ENCODE measurements at regions not wholly inside any gene's neighbourhood (a gene's known extent, or its start where the extent isn't known, plus 50 kb on each side); places are given as distances from the start of the nearest gene placed in this dataset.
"Not testable (repeated sequence)": the region's sequence is repeated elsewhere in the genome, so short reads cannot be mapped to it uniquely, and the experiment has no call there.

DNA sequence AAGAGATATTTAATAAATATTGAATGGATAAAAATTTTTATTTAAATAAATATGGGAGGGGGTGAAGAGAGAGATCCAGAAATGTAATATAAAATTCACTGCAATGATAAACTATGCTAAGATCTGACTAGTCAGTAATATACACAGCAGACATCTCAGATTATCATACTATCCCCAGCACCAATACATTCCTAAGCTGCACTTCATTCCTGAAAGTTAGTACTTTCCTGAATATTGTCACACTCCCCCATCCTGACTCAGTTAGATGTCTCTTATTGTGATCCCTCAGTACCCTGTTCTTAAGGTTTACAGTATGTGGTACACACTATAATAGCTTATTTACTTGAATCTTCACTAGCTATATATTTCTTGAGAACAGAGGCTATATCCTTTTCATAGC lies 88.3 kb upstream of the KCNQ5 start:
- no peak for DNase-seq (ENCODE audit: low spot score)

DNA sequence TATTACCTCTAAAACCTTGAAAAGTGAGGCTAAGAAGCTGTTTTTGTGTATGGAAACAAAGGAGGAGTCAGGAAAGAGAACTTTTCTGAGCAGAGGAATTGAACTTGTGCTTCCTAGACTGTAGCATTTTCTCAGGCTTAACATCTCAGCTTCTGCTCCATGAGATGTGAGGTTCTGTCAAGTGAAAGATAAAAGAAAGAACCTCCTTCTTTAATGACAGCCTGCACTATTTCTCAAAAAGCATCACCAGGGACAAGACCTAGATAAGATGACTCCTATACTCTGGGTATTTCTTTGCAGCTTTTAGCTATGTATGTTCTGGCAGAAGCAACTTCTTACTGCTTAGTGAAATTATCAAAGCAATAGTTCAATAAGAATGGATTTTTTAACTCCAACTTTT lies 87.6 kb upstream of the KCNQ5 start:
- no peak for DNase-seq (ENCODE audit: low spot score)

DNA sequence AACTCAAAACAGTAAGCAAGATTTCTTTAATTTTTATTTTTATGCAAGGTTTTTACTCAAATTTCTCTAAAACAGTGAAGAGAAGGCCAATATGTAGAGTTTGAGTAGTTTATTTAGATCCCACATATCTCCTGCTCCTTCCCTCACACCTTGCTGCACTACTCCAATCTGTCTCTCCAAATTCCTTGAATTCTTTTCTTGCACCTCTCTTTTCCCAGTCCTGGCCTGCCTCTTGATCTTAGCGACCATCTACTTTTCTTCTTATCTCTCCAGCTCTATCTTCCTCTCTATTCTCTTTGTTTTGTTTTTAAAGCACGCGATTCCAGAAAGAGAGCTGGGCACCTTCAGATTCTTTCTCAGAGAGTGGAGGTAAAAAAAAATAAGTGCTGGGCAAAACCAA lies 86.7 kb upstream of the KCNQ5 start:
- no peak for DNase-seq (ENCODE audit: low spot score)

DNA sequence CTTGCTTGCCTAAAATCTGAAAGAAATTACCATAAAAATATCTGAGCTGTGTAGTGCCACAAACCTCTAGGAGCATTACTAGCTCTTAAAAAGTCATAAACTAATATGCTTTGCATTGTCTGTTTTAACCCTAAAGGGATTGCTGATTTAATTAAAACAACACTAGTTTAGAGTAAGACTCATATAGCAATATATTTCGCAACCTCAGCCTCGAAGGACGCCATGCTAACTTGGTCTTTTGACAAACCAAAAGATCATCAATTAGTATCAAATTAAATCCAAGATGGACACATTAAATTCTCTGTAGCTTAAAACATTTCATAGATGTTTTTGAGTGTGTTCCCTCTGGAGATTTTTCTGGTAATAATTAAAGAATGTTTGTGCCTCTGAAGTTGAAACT lies 74.8 kb upstream of the KCNQ5 start:
- DNase-seq (ENCODE audit: low spot score), result no peak

DNA sequence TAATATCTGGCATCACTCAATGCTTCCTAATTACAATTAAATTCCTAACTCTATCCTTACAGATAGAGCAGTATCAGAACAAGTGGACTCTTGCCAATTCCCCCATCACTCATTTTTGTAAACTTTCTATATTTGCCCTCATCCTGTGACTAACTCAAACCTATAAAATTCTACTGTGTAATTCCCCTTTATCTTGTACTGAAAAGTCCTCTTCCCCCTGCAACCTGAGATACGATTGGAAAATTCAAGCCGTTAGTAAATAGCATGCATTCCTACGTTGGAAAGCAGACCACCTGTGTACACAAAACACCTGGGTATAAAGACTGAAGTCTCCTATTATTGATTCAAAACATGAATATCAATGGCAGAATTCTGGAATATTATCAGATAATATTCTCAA lies 70.4 kb upstream of the KCNQ5 start:
- no peak for DNase-seq (ENCODE audit: low spot score)

DNA sequence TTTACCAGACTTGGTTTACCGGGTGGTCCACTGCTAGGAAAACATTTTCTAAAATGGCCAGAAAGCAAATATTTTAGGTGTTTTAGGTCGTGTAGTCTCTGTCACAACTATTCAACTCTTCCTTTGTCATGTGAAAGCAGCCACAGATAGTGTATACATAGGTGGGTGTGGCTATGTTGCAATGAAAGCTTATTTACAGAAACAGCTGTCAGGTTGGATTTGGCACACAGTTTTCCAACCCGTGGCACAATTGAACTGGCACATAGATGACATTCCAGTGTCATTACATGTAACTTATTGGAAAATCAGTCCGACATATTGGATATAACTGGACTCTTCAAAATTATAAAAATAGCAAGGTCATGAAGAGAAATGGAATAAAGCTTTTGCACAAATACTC lies 68.9 kb upstream of the KCNQ5 start:
- no peak for DNase-seq (ENCODE audit: low spot score)

DNA sequence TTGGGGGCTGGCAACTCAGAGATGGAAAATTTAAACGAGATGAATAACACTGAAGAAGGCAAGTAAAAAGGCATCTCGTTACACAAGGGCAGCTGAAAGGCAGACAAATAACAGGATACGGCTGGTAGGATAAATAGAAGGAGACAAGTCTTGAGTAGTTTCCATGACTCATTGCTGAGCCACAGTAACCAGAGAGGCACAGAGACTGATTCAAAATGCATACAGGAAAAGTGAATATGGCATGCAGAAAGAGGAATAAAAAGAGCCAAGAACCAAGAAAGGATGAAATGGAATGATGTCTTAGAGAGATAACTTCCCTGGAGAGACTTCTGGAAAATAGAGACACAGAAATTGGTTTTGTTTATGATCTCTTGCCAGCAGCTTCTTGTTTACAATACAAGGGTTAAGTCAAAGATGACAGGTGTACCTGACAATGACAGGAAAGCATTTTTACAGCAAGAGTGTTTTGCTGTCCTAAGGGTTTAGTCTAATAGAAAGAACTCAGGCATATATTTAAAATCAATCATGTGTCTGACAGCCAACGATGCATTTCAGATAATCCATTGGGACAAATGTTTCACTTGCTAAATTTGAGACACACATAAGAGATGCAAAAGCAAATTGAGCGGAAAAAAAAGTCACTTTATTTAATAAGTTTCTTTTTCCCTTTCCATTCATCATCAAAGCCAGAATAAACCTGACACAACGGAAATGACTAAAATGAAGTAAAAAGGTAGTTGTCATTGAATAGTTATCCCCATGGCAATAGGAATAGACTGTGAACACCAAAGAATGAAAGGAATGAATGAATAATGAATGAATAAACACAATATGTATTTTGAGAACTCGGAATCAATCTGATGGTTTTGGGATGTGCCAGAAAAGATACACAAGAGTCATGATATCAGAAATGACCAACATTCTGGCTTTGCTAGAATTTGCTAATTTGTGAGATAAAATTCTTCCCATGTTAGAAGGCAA lies 68.0 kb upstream of the KCNQ5 start:
- DNase-seq (ENCODE audit: low spot score), result no peak

DNA sequence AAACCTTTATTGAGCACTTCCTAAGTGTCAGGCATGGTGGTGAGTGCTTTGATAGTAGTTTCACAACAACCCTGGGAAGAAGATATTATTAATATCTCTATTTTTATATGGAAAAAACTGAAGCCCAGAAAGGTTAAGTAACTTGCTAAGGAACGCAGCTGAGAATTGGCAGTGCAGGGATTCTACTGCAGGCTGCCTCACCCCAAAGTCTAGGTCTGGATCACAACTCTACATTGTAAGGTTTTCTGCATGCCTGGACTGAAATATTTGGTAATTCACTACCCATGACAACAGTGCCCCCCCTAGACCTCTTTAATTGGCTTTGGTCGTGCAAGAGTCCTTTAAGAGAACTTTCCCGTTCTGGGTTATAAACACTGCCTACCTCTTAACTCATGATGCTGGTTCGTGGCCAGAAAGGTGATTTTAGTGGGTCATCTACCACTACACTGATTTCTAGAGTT lies 67.1 kb upstream of the KCNQ5 start:
- no peak for DNase-seq (ENCODE audit: low spot score)

DNA sequence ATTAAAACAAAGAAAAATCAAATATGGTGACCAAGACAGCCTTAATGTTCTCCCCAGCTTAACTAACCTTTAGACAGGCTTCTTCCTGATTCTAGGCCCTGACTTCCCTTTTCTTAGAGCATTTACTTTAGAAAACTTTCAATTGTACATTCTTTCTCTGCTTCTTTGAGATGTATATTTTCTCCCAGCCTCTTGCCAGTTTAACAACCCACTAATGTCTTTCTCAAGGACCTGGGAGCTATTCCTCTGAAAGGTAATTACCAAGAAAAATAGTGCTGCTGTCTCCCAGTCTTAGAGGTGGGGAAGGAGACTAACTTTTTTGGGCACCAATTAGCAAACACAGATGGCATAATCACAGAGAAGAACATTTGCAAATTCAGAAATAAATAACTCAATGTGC lies 62.8 kb upstream of the KCNQ5 start:
- DNase-seq (ENCODE audit: low spot score), result no peak

DNA sequence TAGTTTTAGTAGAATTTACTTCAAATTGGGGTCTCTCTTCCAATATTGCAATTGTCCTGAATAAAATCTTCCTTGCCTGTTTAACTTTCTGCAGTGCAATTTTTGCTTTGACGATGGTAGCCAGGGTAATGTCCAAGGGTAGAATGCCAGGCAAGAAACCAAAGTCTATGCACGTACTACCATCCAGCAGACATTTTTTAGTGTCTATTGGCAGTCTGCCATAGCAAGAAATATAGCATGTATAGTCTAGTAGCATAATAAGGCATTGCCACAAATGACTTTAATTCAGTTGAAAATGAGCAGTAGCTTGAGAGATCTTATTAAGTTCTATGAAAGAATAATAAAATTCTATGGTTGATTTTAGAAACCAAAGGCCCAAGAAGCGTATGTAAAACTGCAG lies 62.3 kb upstream of the KCNQ5 start:
- no peak for DNase-seq (ENCODE audit: low spot score)

DNA sequence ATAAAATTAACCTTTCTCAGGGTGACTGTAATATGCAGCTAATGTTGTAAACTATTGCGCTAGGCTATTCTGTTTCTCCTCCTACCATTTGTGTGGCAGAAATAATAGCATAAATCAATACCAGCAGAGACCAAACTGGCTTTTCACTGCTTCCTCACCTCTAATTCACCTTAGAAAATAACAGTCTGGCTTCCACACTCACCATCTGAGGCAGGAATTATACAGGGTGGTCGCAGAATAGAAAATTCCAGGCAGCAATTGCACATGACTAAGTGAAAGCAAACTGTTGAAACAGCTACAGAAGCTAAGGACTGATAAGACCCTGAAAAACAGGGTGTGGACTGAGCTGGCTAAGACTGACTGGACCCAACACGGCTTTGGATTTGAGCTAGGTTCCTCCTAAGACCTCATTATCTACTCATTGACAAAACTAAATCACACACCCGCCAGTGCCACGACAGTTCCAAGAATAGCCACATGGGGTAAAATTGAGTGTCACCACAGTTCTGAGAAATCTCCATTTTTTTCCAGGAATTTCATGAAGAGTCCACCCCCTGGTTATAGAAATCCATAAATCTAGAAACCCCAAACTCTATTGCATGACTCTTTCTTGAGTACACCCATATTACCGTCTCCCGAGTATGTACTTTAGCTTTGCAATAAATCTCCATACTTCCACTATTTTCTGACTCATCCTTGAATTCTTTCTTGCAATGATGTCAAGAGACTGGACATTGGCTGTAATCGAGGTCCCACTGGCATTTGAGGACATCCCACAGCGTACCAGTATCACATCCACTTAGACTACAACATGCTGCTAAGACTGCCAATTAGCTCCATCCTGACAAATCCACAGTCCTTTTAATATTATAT lies 60.9 kb upstream of the KCNQ5 start:
- peak; percentile 11 for DNase-seq (ENCODE audit: low spot score)

DNA sequence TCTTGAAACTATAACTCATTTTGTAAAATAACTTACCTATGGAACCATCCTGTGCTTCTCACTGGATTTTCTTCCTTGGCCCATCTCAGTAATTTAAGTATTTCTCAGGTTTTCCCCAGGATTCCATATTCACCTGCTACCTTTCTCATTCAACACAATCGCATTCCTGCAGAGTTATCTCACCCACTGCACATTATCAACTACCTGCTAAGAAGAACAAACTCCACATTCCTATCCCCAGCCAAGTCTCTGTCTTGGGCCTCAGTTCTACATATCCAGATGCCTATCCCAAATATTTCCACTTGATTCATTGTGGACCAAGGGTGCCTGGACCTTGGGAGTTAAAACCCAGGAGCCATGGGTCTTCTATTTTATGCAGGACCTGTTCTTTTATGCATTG lies 60.2 kb upstream of the KCNQ5 start:
- DNase-seq (ENCODE audit: low spot score), result no peak

DNA sequence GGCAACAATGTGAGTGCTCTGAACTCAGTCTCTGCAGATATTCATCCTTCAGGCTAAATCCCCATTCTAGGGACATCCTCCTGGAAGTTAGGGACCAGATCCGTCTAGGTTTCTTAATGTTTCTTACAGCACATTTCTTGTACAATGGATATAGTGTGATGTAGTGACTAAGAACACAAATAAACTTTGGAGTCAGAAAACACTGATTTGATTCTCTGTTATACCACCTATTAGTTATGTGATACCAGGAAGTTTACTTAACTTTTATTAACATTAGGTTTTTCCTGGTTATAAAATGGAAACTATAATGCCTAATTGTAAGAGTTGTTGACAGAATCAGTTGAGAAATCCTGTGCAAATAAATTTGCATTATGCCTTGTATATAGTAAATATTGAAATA lies 57.6 kb upstream of the KCNQ5 start:
- no peak for DNase-seq (ENCODE audit: low spot score)

DNA sequence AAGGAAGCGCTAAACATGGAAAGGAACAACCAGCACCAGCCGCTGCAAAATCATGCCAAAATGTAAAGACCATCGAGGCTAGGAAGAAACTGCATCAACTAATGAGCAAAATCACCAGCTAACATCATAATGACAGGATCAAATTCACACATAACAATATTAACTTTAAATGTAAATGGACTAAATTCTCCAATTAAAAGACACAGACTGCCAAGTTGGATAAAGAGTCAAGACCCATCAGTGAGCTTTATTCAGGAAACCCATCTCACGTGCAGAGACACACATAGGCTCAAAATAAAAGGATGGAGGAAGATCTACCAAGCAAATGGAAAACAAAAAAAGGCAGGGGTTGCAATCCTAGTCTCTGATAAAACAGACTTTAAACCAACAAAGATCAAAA lies 49.9 kb upstream of the KCNQ5 start:
- not testable (repeated sequence) for DNase-seq (ENCODE audit: low spot score)
